GM20000 (cell line): ENCODE measurements at regions not wholly inside any gene's neighbourhood (a gene's known extent, or its start where the extent isn't known, plus 50 kb on each side); places are given as distances from the start of the nearest gene placed in this dataset.

Experiments used
- DNase-seq: peaks from one replicate; pipeline ENCODE4 v3.0.0; 2012; ENCODE audit warnings: low spot score
- TF ChIP-seq, protein P1 (sequence below): IDR thresholded peaks from 2 replicates; pipeline ENCODE4 v1.5.1; 2012; ENCODE audit warnings: mild to moderate bottlenecking, control low read depth; ENCODE audit errors: extremely low read depth, missing control alignments

DNA sequence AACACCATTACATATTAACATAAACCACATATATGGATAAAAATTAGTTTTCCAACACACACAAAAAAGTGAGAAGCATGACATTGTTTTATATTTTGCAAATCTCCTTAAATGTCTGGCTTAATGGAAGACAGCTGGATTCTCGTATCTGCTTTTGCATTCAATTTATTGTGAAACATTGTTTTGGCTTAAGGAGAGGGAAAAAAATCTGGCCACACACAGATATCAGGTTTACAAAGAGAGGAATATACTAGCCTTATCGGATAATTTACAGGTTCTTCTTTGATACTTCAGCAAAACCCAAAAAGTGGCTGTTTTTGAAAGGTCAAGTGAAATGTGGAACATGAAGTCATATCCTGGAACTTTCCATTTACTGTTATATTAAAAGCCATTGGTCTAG, 523.5 kb upstream of the ARGLU1 start:
- no peak for DNase-seq
- TF ChIP-seq, protein P1, sequence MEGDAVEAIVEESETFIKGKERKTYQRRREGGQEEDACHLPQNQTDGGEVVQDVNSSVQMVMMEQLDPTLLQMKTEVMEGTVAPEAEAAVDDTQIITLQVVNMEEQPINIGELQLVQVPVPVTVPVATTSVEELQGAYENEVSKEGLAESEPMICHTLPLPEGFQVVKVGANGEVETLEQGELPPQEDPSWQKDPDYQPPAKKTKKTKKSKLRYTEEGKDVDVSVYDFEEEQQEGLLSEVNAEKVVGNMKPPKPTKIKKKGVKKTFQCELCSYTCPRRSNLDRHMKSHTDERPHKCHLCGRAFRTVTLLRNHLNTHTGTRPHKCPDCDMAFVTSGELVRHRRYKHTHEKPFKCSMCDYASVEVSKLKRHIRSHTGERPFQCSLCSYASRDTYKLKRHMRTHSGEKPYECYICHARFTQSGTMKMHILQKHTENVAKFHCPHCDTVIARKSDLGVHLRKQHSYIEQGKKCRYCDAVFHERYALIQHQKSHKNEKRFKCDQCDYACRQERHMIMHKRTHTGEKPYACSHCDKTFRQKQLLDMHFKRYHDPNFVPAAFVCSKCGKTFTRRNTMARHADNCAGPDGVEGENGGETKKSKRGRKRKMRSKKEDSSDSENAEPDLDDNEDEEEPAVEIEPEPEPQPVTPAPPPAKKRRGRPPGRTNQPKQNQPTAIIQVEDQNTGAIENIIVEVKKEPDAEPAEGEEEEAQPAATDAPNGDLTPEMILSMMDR, result no peak

DNA sequence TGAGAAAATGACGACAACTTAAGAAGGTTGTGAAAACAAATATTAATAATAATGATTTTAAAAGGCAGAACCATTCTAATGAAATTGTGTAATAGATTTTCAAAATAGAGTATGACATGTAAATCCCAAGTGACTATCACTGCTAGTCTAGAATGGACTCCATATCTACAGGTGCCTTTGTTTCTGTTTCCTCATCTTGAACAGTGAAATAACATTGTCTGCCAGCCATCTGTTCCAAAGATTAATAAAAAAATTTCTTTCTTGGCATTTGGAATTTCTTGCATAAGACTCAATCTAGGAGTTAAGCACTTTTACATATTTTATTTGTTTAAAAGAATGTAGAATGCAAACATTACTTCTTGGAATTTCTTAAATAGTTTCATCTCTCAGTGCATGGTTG, 520.1 kb upstream of the ARGLU1 start:
- no peak for DNase-seq
- TF ChIP-seq, protein P1, result no peak

DNA sequence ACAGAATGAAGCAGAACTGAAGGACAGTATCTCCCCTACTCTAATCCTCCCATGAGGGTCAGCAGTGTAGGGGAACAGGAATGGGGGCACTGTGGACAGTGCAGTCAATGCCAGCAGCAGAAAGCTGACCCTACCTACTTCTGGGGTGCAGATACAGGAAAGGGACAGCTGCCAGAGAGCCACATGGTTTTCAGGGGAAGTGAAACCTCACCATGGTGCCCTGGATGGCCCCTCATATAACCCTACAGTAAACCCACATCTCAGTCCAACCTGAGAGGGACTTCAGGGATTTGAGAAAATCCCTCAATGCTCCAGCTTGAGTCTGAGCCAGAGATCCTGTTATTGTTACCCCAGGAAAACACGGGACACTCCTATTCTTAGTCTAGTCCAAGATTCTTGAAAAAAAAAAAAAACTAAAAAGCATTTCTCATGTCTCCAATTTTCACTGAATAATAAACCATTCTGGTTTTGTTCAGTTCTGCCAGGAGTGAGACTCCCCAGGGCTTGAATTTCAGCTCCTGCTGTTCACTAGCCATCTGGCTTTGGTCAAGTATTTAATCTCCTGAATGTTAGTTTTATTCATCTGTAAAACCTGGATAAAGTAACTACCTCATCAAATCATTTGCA, 511.6 kb upstream of the ARGLU1 start:
- no peak for DNase-seq
- TF ChIP-seq, protein P1, result no peak

DNA sequence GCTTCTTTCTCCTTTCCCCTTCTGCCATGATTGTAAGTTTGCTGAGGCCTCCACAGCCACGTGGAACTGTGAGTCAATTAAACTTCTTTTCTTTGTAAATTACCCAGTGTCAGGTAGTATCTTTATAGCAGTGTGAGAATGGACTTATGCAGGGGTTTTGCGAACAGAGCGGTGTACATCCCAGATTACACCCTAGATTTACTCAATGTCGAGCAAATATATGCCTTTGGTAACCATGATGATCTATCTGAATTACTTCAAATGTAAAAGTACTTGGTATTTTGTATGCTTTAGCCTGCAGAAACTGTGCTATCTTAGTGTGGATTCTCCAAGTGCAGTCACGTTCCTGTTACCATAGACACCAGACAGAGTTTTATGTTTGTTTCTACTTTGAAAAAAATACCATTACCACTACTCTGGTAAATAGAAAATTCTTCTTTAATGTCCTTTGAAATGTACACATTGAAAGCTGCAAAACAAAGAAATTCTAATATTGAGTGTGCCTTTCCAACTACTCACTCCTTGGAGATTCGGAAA, 510.4 kb upstream of the ARGLU1 start:
- no peak for DNase-seq

DNA sequence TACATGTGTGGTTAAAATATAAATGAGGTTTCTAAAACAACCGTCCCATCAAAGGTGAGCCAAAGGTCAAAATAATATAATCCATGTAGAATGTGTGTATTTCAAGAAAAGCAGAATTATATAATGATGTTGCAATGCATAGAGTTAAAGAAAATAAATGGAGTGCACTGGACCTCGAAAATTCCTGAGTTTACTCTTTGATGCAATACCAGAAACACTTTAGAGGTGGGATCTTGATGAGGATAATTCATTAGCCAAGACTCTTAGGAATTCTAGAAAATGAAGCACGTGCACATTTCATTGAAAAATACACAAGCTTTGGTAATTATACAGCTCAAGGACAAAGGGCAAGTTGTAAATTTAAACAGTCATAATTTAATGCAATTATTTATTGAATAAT, 508.9 kb upstream of the ARGLU1 start:
- no peak for DNase-seq
- TF ChIP-seq, protein P1, result no peak

More for the DNA sequence above, 510.4 kb upstream of the ARGLU1 start:
- TF ChIP-seq, protein P1, result no peak

DNA sequence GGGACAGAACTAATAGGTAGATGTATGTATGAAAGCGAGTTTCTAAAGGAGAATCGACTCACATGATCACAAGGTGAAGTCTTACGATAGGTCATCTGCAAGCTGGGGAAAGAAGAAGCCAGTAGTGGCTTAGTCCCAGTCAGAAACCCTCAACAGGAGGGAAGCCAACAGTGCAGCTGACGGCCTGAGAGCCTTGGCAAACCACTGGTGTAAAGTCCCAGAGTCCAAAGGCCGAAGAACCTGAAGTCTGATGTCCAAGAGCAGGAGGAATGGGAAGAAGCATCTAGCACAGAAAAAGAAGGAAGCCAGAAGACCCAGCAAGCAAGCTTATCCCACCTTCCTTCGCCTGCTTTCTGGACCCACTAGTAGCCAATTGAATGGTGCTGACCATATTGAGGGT, 507.6 kb upstream of the ARGLU1 start:
- no peak for DNase-seq
- TF ChIP-seq, protein P1, result no peak

DNA sequence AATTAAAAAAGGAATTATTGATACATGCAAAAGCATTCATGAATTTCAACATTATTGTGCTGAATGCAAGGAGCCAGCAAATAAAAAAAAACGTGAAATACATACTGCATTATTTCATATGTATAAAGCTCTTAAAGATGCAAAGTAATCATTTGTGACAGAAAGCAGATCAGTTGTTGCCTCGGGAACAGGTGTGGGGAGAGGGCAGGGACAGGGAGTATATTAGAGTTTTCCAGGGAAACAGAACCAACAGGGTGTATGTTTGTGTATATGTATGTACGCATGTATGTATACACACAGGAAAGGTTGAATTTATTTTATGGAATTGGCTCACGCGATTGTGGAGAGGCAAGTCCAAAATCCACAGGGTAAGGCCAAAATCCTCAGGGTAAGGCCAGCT, 502.9 kb upstream of the ARGLU1 start:
- TF ChIP-seq, protein P1, result no peak
- no peak for DNase-seq
